NCI-H2029 (cell line): ENCODE measurements at regions not wholly inside any gene's neighbourhood (a gene's known extent, or its start where the extent isn't known, plus 50 kb on each side); places are given as distances from the start of the nearest gene placed in this dataset.
"Not testable (repeated sequence)": the region's sequence is repeated elsewhere in the genome, so short reads cannot be mapped to it uniquely, and the experiment has no call there.

ENCODE experiments used
- DNase-seq: peaks from one replicate; lab custom pipeline; 2025; lab: John Stamatoyannopoulos, UW

- DNase-seq, result no peak
These were observed 353.0 kb upstream of the ZFHX3 start for GRCh38 chr16:73400951-73401350.

- no peak for DNase-seq
These were observed 352.1 kb upstream of the ZFHX3 start for GRCh38 chr16:73399997-73400396.

- DNase-seq, result no peak
These were observed 351.6 kb upstream of the ZFHX3 start for GRCh38 chr16:73399486-73399885.

- not testable (repeated sequence) for DNase-seq
These were observed 350.7 kb upstream of the ZFHX3 start for GRCh38 chr16:73398604-73399003.

GRCh38 chr16:73396556-73396955 lies 348.6 kb upstream of the ZFHX3 start:
- no peak for DNase-seq

GRCh38 chr16:73390936-73391335 lies 343.0 kb upstream of the ZFHX3 start:
- no peak for DNase-seq

GRCh38 chr16:73390491-73390890 lies 342.6 kb upstream of the ZFHX3 start:
- DNase-seq, result no peak

- DNase-seq, result no peak
These were observed 341.2 kb upstream of the ZFHX3 start for GRCh38 chr16:73389085-73389484.

- no peak for DNase-seq
These were observed 340.1 kb upstream of the ZFHX3 start for GRCh38 chr16:73387979-73388378.

GRCh38 chr16:73385696-73386095 lies 337.8 kb upstream of the ZFHX3 start:
- no peak for DNase-seq

- DNase-seq, result no peak
These were observed 336.7 kb upstream of the ZFHX3 start for GRCh38 chr16:73384506-73385089.

- DNase-seq, result no peak
These were observed 336.0 kb upstream of the ZFHX3 start for GRCh38 chr16:73383988-73384365.

GRCh38 chr16:73383195-73383987 lies 335.5 kb upstream of the ZFHX3 start:
- no peak for DNase-seq

- DNase-seq, result no peak
These were observed 330.5 kb upstream of the ZFHX3 start for GRCh38 chr16:73378471-73378870.

- DNase-seq, result no peak
These were observed 323.8 kb upstream of the ZFHX3 start for GRCh38 chr16:73371584-73372319.

GRCh38 chr16:73369851-73370250 lies 321.9 kb upstream of the ZFHX3 start:
- no peak for DNase-seq

- no peak for DNase-seq
These were observed 320.8 kb upstream of the ZFHX3 start for GRCh38 chr16:73368715-73369114.

- DNase-seq, result no peak
These were observed 317.2 kb upstream of the ZFHX3 start for GRCh38 chr16:73365016-73365551.

- DNase-seq, result no peak
These were observed 316.5 kb upstream of the ZFHX3 start for GRCh38 chr16:73364413-73364812.

GRCh38 chr16:73361061-73361460 lies 313.1 kb upstream of the ZFHX3 start:
- DNase-seq, result no peak

- no peak for DNase-seq
These were observed 308.6 kb upstream of the ZFHX3 start for GRCh38 chr16:73356401-73357079.

- DNase-seq, result no peak
These were observed 308.1 kb upstream of the ZFHX3 start for GRCh38 chr16:73355981-73356380.
